A204.1 (cell line): ENCODE measurements at regions not wholly inside any gene's neighbourhood (a gene's known extent, or its start where the extent isn't known, plus 50 kb on each side); places are given as distances from the start of the nearest gene placed in this dataset.
"Not testable (repeated sequence)": the region's sequence is repeated elsewhere in the genome, so short reads cannot be mapped to it uniquely, and the experiment has no call there.

Experiments used
- FAIRE-seq: peaks from 2 replicates; lab custom pipeline; 2012; peaks lifted over from hg19 to GRCh38; lab: Jason Lieb, UNC

- FAIRE-seq, result no peak
Measured at GRCh38 chrX:139475432-139475831, 55.1 kb upstream of the F9 start.

- FAIRE-seq, result not testable (repeated sequence)
Measured at GRCh38 chrX:139461945-139462344, 68.6 kb upstream of the F9 start.

GRCh38 chrX:139454743-139455142 is 75.8 kb upstream of the F9 start:
- FAIRE-seq, result no peak

- FAIRE-seq, result no peak
Measured at GRCh38 chrX:139448996-139449395, 81.5 kb upstream of the F9 start.

- no peak for FAIRE-seq
Measured at GRCh38 chrX:139446832-139447231, 83.7 kb upstream of the F9 start.

DNA sequence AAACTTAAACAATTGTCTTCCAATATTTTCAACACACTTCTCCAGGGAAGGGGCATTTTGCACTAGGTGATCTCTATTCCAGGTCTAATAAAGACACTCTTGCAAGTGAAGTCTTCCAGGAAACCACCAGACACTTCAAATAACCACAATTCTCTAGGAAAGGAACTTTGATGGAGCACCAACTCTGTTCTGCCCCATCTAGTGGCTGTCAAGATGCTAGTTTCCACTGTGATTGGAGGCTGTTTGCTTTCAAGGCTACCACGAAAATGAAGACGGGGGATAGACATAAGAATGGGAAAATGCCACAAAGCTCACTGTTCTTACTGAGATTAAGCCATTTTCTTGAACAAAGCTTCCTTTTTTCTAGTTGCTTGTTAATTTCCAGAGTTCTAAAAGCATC is 100.6 kb upstream of the F9 start:
- FAIRE-seq, result no peak

GRCh38 chrX:139423186-139423585 is 107.4 kb upstream of the F9 start:
- FAIRE-seq, result no peak

GRCh38 chrX:139398258-139398657 is 132.3 kb upstream of the F9 start:
- FAIRE-seq, result not testable (repeated sequence)

DNA sequence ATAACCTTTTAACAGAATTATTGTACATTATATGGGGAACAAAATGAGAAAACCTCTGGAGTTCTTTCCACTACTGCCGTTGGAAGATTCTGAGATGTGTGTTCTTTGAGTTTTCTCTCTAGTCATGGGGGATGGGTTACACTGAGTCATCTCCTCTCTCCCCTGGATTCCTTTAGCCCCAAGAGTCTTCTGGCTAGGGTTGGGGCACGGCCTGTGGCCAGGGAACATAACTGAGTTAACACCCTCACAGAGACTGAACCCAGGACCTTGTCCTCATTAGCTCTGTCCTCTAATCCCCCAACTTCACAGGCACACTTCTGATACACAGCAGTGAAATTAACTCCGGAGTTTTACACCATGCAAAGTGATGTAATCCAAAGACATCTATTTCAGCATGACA is 142.3 kb upstream of the F9 start:
- no peak for FAIRE-seq

GRCh38 chrX:139382529-139382928 is 148.0 kb upstream of the F9 start:
- no peak for FAIRE-seq

GRCh38 chrX:139376547-139376946 is 154.0 kb upstream of the F9 start:
- FAIRE-seq, result not testable (repeated sequence)

DNA sequence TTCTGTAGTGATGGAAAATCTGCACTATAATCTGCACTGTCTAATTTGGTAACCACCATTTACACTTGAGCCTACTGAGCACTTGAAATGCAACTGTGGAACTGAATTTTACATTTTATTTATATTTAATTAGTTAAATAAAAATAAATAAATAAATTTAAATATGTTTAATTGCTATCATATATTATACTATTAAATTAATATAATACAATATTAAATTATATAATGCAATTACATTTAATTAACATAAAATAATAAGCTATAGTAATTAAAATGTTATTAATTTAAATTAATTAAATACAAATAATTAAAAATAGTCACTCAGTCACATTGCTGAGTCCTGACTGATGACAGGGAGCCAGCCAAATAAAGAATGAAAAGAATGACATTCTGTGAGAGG is 170.2 kb upstream of the F9 start:
- FAIRE-seq, result peak; percentile 87

- not testable (repeated sequence) for FAIRE-seq
Measured at GRCh38 chrX:139342594-139342991, 187.9 kb upstream of the F9 start.

- not testable (repeated sequence) for FAIRE-seq
Measured at GRCh38 chrX:139341855-139342593, 188.5 kb upstream of the F9 start.

- FAIRE-seq, result no peak
Measured at GRCh38 chrX:139332441-139332840, 198.1 kb upstream of the F9 start.

DNA sequence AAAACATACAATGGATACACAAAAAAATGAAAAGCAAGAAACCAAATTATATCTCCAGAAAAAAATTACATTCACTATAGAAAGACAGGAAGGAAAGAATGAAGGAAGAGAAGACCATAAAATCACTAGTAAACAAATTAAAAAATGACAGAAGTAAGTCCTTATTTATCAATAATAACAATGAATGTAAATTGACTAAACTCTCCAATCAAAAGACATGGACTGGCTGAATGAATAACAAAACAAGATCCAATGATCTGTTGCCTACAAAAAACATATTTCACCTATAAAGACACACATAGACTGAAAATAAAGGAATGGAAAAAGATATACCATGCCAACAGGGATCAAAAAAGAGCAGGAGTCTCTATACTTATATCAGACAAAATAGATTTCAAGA is 203.2 kb upstream of the F9 start:
- FAIRE-seq, result no peak

GRCh38 chrX:139324756-139325155 is 205.8 kb upstream of the F9 start:
- no peak for FAIRE-seq

GRCh38 chrX:139320661-139321354 is 209.7 kb upstream of the F9 start:
- not testable (repeated sequence) for FAIRE-seq

DNA sequence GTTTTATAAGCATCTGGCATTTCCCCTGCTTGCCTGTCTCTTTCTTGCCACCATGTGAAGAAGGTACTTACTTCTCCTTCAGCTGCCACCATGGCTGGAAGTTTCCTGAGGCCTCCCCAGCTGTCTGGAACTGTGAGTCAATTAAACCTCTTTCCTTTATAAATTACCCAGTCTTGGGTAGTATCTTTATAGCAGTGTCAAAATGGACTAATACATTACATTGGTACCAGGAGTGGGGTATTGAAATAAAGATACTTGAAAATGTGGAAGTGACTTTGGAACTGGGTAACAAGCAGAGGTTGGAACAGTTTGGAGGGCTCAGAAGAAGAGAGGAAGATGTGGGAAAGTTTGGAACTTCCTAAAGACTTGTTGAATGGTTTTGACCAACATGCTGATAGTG is 223.9 kb upstream of the F9 start:
- FAIRE-seq, result not testable (repeated sequence)

DNA sequence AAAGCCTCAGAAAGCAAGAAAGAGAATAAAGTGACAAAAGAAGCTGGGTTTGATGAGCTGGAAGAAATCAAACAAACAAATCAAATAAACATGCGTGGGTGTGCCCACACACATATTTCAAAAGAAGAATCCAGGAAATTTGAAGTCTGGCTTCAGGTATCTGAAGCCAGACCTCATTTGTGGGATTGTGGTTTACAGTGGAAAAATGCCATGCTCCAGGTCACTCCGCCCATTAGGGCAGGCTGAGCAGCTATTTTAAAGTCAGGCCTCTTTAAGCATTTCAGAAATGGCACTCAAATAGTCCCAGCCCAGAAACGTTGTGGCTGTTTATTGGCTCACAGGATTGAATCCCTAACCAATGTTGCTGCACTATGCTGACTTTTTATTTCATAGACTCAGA is 226.1 kb upstream of the F9 start:
- FAIRE-seq, result no peak

DNA sequence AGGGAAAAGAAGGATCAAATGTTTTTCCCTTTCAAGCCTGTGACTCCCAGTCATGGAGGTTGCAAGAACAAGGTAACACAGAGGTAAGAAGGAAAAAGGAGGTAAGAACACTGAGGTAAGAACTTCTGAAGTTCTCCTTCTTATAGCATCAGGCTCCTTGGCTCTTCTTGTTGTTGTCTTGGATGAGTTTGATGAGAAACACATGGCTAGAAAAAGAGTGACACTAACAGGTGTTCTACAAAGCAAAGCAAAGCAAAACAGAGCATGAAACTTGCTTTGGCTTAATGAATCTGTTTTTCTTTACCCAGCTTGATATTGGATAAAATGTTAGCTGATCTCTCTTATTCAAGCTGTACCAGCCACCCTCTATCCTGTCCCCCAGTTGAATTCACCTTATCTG is 231.2 kb upstream of the F9 start:
- no peak for FAIRE-seq

DNA sequence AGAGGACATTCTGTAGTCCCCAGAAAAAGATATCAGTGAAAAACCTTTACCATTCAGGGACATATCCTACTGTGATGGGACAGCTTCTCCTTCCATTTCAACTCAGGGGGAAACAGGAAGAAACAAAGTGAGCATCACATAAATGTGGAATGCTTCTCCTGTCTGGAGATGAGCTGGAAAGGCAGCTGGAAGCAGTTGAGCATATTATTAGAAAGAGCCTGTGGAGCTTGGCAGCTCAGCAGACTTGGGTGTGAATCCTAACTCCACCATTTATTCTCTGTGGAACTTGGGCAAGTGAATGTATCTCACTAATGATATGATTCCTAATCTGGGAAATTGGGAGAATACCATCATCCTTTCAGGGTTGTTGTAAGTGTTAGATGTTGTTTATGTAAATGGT is 232.1 kb upstream of the F9 start:
- FAIRE-seq, result no peak

- no peak for FAIRE-seq
Measured at GRCh38 chrX:139297638-139298037, 232.9 kb upstream of the F9 start.

DNA sequence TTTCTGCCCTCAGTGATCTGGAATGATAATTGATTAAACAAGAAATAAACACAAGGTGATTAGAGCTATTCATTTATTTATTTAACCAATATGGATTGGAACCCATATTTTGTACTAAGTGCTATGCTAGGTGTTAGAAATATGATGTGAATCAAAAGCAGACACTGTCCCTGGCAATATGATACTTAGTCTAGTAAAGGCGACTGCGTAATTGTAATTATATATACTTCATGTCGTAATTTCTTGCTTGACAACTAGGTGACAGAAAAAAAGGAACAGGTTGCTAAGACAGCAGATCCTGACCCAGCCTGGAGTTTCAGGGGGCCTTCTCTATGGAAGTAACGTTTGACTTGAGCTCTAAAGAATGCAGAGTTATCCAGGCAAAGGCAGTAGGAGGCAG is 236.5 kb upstream of the F9 start:
- FAIRE-seq, result no peak
